Prostate gland (tissue), 2 donors: ENCODE measurements at regions not wholly inside any gene's neighbourhood (a gene's known extent, or its start where the extent isn't known, plus 50 kb on each side); places are given as distances from the start of the nearest gene placed in this dataset.

Experiments
- CTCF ChIP-seq, 4 experiments: fragments of 200-600 bp in 2 of 4; fragments of 450-650 bp in 2 of 4; sonication (generic) in 2 of 4; IDR thresholded peaks; 1 replicate in 3 of 4; 2 replicates in 1 of 4; pipeline ENCODE4 v1.5.1; 2016 to 2019; ENCODE audit warnings: antibody characterized with exemption in 4 of 4, mild to moderate bottlenecking in 2 of 4, moderate library complexity in 2 of 4
- POLR2A ChIP-seq: fragments of 450-650 bp; IDR thresholded peaks from one replicate; pipeline ENCODE4 v1.6.1; 2016; ENCODE audit warnings: antibody characterized with exemption, mild to moderate bottlenecking
- POLR2AphosphoS5 ChIP-seq: sonication (generic); formaldehyde crosslinking; IDR thresholded peaks from one replicate; pipeline ENCODE4 v1.6.1; 2017; ENCODE audit warnings: antibody characterized with exemption

GRCh38 chr11:122258446-122259194 is 142.6 kb upstream of the BLID start:
- no peak for TF ChIP-seq CTCF (IDR thresholded peaks at IDR 0.05)
- TF ChIP-seq POLR2AphosphoS5, result no peak
- no peak for TF ChIP-seq POLR2A
